HG03280 (cell line): ENCODE measurements at regions not wholly inside any gene's neighbourhood (a gene's known extent, or its start where the extent isn't known, plus 50 kb on each side); places are given as distances from the start of the nearest gene placed in this dataset.

ENCODE experiments used
- ATAC-seq: cut with Tn5 transposase; IDR thresholded peaks from one replicate; pipeline ENCODE4 v1.9.1; 2021; ENCODE audit warnings: mild to moderate bottlenecking, moderate library complexity; ENCODE audit not compliant: unreplicated experiment

GRCh38 chr4:1499465-1499864, 93.2 kb upstream of the NKX1-1 start:
- no peak for ATAC-seq

- no peak for ATAC-seq
Measured at GRCh38 chr4:1497189-1497801, 91.1 kb upstream of the NKX1-1 start.

DNA sequence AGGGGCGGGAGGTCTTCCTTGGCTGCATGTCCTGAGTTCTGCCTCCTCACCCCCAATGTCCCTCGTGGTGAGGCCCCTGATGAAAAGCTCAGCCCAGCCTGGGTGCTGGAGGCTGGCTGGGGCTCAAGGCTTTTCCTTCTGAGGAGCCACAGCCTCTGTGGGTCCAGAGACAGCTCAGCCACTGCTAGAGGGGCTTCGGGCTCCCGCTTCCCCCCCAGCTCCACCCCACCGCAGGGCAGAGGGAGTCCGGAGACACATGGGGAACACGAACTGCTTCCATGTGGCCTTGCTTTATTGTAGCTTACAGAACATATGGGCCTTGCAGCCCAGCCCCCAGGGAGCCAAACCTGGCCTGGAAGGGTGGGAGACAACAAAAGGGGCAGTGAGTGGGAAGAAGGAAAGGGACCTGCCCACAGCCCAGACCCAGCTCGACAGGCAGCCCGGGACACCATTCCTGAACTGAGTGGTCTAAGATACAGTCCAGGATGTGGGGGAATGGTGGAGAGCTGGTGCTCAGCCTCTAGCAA, 89.9 kb upstream of the NKX1-1 start:
- no peak for ATAC-seq

DNA sequence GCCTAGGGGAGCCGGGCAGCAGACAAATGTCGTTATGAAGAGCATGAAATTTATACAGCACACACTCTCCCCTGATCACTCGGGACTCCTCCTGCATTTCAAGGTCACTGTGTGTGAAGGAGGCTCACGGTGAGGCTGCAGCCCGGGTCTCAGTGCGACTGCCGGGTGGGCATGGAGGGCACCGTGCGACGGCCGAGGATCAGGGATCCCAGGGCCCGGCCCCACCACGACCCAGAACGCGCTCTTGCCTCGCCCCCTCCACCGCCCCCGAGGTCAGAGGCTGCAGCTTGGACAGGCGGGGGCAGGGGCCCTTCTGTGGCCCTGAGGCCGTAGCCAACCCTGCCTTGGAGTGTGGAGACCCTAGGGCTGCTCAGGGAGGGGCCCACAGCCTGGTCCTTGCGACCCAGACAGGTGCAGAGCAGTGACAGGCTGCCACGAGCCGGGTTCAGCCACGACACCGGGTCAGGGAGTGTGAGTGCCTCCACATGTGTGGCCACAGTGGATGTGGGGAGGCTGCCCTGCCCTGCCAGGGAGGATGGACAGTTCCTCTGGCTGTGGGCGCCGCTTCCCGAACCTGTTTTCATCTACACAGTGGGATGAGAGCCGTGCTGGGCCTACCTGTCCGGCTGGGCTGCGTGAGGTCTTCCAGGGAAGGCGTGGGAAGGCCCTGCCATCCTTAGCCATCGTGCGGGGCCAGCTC, 89.3 kb upstream of the NKX1-1 start:
- no peak for ATAC-seq

GRCh38 chr4:1494416-1495315, 88.4 kb upstream of the NKX1-1 start:
- ATAC-seq: no peak

DNA sequence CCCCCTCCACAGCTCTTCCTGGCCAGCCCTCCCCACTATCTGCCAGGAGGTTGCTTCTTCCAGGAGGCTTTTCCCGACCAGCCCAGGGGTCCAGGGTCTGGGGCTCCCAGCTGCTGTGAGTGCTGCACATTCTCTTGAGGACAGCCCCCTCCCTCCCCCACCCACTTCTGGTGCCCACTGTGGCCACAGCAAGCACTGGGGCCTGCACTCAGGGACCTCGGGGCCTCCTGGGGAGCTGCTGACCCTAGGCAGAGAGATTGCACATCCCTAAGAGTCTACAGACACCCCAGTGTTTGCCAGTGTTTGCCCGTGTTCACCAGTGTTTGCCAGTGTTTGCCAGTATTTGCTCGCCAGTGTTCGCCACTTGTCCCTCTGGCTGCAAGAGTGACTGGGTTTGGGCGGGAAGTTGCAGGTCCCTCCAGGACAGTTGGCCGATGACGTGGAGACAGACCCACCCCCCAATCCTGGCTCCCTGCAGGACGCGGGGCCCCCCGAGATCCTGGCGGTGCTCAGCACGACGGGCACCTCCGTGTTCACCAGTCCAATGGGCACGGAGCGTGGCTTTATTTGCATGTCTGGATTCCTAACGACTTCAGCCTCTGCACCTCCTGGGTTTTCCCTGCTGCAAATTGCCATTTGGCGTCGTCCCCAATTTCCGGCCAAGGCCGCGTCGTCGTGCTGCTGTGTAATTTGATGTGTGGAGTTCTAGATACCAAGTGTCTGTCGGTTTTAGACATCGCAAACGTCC, 87.5 kb upstream of the NKX1-1 start:
- ATAC-seq: no peak

DNA sequence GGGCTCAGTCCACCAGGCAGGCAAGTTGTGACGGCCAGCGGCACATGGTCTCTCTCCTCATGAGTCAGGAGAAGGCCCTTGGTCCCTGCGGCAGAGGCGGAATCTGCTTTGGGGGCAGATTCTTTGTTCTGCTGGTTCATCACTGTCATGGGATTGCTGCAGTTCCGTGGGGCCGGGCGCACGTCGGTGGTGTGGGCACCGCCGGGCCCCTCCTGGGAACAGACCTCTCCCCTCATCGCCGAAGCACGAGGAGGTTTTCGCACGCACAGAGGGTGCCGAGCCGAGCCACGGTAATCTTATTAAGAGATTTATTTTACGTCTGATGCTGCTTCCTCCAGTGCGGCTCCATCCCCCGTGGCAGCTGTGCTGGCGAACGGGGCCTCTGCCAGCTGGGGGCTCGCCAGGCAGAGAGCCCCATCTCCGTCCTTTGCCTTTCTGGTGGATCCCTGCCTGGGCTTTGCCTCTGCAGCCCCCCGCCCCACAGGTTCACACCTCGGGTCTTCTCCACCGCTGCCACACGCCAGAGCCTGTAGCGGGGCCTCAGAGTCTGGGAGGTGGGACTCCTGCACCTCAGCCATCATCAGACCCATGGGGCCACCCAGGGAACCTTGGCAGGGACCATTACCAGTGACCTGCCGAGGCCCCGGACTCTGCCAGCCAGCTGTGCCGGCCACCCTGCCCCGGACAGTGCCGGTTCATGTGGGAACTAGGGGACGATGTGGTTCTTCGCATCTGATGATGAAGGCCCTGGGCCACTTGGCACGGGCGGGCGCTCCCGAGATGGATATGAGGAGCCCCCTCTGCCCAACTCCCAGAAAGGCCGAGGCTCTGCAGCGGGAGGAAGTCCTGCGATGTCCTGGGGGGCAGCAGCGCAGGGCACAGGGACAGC, 86.7 kb upstream of the NKX1-1 start:
- ATAC-seq: no peak

GRCh38 chr4:1492142-1492457, 85.9 kb upstream of the NKX1-1 start:
- ATAC-seq: no peak

DNA sequence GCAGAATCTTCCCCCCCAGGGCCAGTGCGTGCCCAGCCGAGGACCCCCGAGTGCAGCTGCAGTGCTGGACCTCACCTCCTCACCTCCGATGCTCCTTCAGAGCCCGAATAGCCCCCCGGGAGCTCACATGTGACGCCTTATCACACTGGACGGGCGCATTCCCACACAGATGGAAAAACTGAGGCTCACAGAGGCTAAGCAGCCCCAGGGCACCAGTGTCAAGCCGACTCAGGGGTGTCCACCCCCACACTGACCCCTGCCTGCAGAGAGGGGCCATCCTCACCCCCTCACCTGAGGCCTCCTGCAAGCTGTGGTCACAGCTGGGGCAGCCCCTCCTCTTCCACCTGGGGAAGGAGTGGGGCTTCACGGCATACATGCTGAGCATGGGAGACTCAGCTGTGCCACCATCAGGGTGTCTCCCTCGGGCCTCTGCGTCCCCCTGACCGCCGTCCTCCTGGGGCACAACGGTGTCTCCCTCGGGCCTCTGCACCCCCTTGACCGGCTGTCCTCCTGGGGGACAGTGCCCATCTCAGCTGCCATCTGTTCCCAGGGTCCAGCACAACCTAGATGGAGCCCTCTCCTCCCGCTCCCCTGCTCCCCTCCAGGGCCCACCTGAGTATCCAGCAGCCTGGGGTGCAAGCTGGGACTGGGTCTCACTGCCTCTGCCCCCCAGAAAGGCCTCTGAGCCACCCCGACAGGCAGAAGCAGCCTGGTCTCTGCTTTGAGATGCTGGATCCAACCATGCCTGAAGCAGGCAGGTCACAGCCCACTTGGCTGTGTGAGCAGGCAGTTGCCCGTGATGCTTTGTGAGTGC, 85.3 kb upstream of the NKX1-1 start:
- ATAC-seq: no peak

DNA sequence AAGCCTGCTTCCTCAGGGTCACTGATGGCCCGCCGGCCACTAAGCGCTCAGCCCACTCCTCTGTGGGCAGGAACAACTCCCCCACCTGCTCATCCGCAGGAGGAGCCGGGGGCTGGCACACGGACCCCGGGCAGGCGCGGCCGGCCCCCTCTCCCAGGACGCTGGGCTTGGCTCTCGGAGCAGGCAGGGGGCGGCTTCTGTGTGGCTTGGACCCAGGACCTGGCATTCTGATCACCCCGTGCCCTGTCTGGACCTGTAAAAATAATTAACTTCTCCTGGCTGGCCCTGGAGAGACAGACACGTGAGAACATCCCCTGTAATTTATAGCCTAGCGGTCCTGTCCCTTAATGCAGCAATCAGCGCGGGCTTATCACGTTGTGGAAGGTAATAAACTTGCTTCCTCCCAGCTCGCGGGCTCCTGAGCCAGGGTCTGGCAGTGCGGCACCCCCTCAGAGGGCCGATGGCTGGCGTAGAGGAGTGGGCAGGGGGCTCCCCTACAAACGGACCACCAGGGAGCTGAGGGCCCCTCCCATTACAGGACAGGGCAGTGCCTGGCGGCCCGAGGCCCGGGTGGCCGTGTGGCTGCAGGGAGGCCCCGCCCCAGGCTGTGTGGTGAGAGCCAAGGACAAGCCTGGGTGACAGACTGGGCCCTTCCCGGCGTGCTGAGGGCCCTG, 84.5 kb upstream of the NKX1-1 start:
- ATAC-seq: no peak

DNA sequence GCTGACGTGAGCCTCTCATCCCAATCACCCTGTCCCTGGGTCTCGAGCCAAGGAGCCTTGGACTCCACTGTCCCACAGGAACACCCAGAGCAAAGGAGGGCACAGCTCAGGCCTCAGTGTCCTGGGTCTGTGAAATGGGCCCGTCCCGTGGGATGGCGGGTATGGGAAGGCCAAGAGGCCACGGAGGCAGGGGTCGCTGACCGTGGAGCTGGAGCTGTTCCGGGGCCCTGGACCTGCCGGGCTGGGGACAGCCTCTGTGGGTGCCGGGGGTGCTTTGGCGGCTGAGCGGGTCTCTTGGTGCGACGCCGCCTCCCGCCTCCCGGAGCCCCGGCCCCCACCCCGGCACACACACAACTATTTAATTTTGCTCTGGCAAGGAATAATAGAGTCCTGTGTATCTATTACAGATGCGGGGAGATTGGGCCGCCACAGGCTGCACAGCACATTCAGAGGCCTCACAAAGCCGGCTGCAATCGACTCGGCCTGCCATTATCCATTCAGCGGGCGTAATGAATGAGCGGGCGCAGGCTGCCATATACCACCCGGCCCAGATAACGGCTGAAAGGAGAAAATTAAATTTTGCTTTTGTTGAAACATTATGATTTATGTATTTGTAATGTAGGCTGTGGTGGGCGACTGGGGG, 83.9 kb upstream of the NKX1-1 start:
- ATAC-seq: no peak

- ATAC-seq: no peak
Measured at GRCh38 chr4:1489639-1489995, 83.4 kb upstream of the NKX1-1 start.

DNA sequence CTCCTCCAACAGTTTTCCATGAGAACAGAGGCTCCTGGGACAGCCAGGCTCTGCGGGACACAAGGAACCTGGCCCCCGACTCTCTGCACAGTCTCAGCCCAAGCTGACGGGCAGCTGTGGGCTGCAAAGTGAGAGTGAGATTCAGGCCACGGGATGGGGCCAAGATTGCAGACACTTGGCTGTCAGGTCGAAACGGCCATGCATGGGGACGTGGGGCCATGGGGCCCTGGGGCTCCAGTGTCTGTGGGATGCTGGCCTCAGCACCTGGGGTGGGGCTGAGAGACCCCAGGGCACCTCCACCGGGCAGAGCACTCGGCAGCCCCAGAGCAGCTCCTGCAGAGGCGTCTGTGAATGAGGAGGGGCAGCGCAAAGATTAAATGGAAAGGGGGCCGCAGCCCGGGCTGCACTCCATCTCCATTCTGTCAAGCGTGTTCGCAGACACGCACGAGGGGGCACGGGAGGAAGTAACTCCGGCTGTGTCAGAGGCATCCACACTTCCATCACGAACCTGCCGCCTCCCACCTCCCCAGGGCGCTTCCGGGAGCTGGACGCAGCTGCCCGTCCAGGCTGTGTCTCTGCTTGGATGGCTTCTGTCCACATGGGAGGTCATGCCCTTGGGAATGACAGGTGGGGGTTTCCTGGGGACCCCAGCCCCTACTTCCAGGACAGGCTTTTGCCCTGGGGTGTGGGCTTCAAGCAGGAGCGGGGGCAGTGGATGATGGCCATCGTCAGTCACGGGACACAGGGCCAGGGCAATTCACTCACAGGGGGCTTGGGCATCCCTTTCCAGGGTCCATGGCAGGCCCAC, 82.8 kb upstream of the NKX1-1 start:
- ATAC-seq: no peak

GRCh38 chr4:1488357-1488756, 82.1 kb upstream of the NKX1-1 start:
- no peak for ATAC-seq

DNA sequence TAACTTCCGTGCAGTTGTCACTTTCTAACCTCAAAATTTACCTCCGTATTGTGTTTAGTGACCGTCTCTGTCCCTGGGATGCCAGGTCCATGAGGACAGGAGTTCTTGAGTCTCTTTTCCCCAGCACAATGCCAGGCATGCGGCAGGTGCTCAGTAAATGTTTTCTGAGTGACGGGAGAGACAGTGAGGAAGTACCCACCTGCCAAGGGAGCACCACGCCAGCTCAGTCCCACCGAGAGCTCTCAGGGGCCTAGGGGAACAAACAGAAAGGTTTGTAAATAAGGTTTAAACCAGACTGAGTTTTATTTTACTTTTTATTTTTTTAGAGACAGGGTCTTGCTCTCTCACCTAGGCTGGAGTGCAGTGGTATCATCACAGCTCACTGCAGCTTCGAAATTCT, 81.5 kb upstream of the NKX1-1 start:
- no peak for ATAC-seq

GRCh38 chr4:1487106-1487505, 80.9 kb upstream of the NKX1-1 start:
- no peak for ATAC-seq

- no peak for ATAC-seq
Measured at GRCh38 chr4:1485280-1485679, 79.0 kb upstream of the NKX1-1 start.
